HG02973 (cell line): ENCODE measurements at regions not wholly inside any gene's neighbourhood (a gene's known extent, or its start where the extent isn't known, plus 50 kb on each side); places are given as distances from the start of the nearest gene placed in this dataset.

ENCODE experiments used
- ATAC-seq: cut with Tn5 transposase; IDR thresholded peaks from one replicate; pipeline ENCODE4 v1.9.1; 2021; ENCODE audit warnings: moderate library complexity; ENCODE audit not compliant: unreplicated experiment

GRCh38 chr13:31956980-31957644, 74.5 kb upstream of the FRY start:
- no peak for ATAC-seq

- no peak for ATAC-seq
These were observed 73.8 kb upstream of the FRY start for GRCh38 chr13:31957772-31958171.

GRCh38 chr13:31962731-31963370, 68.7 kb upstream of the FRY start:
- ATAC-seq: no peak

GRCh38 chr13:31963631-31964030, 67.9 kb upstream of the FRY start:
- ATAC-seq: no peak

- ATAC-seq: no peak
These were observed 67.4 kb upstream of the FRY start for GRCh38 chr13:31964168-31964567.

GRCh38 chr13:31965361-31966066, 66.1 kb upstream of the FRY start:
- peak; percentile 88 for ATAC-seq

- no peak for ATAC-seq
These were observed 64.4 kb upstream of the FRY start for GRCh38 chr13:31967155-31967554.

- ATAC-seq: no peak
These were observed 63.1 kb upstream of the FRY start for GRCh38 chr13:31968473-31968872.

GRCh38 chr13:31970231-31970930, 61.2 kb upstream of the FRY start:
- ATAC-seq: no peak

- ATAC-seq: no peak
These were observed 59.1 kb upstream of the FRY start for GRCh38 chr13:31972453-31972852.

- no peak for ATAC-seq
These were observed 53.6 kb upstream of the FRY start for GRCh38 chr13:31978021-31978420.

GRCh38 chr13:31980830-31981229, 50.7 kb upstream of the FRY start:
- ATAC-seq: no peak
